ENCODE measurements at regions not wholly inside any gene's neighbourhood (a gene's known extent, or its start where the extent isn't known, plus 50 kb on each side); places are given as distances from the start of the nearest gene placed in this dataset.

DNA sequence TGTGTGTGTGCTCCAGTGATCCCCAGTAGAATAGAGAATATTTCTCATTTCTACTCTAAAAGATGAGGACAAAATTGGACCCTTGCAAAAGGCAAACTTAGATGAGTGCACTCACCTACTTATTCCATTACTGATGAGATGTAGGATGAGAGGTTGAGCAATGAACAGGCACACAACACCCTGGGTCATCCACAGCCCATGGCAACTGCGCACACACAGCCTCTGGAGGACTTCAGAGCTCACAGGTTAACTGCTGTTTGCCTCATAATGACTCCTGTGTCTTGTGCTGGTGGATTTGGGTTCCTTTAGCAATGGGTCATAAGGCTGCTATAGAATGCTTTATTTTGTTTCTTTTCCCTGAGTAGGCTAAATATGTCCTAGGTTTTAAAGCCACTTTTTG, 103.6 kb upstream of the TNFAIP3 start:
- no peak for DNase-seq

- no peak for DNase-seq
Observed at GRCh38 chr6:137763886-137764285, 103.2 kb upstream of the TNFAIP3 start.

DNA sequence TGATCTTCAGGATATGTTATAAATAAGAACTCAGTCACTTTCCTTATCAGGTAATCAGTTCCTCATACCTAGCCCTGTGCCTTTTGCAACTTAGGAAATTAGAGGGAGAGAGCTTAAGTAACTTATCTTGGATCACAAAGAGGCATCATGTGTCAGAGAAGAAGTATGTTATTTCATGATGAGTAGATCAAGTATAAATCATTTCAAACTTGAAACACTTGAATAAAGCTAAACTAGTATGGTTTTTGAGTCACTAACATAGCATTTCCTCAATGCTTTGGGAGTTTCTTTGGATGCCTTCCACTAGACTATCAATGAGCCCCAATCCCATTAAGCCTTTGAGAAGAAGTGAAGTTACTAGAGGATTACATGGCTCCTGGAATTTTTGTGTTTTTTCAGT, 102.6 kb upstream of the TNFAIP3 start:
- DNase-seq: no peak

- DNase-seq: no peak
Observed at GRCh38 chr6:137765059-137765458, 102.0 kb upstream of the TNFAIP3 start.

GRCh38 chr6:137766596-137767370, 100.3 kb upstream of the TNFAIP3 start:
- no peak for DNase-seq

GRCh38 chr6:137767465-137767864, 99.6 kb upstream of the TNFAIP3 start:
- DNase-seq: no peak

DNA sequence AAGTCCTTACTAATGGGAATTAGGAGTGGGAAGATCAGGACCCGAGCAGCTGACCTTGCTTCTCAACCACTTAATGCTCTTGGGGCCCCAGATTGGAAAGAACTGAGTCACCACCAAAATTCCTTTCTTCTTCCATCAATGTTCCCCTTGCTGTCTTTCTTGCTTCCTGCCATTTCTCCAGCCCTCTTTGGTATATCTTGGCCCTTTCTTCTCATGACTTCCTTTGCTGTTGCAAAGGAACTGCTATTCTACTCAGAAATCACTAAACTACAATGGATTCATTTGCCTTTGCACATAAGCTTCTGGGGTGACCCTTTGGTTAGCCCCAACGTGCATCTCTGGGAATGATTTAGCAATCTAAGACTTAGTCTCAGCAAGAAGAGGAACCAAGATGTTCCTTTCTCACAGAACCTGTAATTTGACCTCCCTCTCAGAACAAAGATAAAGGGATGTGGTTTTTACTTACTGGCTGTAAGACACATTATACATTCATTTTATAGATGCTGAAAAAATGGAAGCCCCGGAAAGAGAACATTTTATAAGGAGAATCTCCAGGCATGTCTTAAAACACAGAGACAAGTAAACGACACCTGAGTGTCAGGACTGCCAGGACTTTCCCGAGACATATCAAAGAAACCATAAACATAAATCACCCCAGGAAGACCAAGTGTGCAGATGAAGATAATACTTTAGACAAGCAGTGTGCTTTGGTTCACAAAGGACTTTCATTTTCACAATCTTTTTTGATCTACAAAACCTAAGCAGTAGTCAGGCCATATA, 99.0 kb upstream of the TNFAIP3 start:
- no peak for DNase-seq

GRCh38 chr6:137768935-137769334, 98.1 kb upstream of the TNFAIP3 start:
- DNase-seq: no peak

DNA sequence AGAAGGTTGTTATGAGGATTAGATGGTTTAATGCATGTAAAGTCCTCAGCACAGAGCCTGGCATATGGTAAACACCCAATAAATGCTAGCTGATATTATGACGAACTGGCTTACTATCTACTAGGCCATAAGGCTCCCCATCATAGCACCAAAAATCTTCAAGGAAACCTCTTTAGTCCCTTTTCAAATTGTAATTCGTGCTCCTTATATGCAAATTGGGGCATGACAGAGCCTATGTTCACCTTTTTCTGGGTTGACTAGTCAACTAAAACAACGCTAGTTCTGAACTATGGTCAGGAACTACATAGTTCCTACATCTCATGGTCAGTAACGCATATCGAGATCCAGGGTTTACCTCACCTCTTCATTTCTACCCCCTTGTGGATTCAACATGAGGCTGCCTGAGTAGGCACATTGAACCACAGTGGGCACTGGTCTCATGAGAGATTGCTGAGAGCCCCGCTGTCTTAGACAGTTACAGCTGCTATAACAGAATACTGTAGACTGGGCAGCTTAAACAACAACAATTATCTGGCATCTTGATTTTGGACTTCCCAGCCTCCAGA, 97.2 kb upstream of the TNFAIP3 start:
- no peak for DNase-seq

- no peak for DNase-seq
Observed at GRCh38 chr6:137772541-137773250, 94.4 kb upstream of the TNFAIP3 start.

DNA sequence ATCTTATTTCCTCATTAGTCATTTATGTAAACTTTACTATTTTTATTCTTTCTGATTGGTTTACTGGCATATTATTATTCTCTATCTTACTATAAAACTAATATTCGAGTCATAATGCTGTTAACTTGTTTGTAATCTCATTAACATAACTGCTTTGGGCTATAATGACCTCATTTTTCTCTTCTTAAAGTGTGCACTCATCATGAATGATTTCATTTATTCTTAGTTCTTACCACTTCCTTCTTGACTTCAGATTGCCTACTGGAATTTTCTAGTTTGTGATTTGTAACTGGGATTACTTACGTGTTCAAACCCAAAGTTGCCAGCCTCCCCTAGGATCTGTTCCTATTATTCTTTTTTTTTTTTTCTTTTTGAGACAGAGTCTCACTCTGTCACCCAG, 91.8 kb upstream of the TNFAIP3 start:
- no peak for DNase-seq

GRCh38 chr6:137775720-137776119, 91.3 kb upstream of the TNFAIP3 start:
- no peak for DNase-seq

- DNase-seq: no peak
Observed at GRCh38 chr6:137776256-137776655, 90.8 kb upstream of the TNFAIP3 start.

DNA sequence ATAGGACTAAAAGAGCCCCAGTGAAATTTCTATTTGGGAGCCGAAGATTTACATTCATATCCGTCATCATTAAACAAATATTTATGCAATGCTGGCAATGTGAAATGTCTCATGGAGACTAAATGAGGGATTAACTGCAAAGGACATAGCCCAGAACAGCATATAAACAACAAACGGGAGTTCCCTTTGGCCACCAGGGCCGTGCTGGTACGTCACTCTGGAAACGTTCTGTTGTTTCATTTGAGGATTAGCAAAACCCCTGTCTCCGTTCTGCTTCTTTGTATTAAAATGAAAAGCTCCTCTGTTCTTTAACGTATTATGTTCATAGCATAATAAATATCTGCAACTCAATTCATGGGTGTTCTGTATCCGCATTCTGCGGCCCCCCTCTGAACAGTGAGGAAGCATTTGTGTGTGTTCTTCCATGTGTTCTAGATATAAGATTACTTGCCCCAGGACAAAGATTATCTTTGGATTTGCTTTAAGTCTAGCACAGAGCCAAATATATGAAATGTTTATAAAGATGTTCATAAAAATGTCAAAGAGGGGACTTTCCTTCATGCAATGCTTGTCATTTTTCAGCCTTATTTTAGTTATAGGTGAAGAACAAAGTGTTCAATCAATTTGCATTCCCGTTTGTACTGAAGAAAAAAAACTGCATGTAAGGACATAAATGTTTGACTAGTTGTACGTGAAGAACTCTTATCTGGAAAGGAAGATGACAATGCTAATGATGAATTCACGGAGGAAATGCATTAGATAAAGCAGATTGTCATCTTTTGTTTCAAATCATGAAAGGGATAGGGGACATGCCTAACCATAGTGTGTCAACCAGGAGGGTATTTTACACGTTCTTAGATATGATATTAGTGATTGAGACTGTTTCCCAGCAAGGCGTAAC, 90.0 kb upstream of the TNFAIP3 start:
- no peak for DNase-seq

DNA sequence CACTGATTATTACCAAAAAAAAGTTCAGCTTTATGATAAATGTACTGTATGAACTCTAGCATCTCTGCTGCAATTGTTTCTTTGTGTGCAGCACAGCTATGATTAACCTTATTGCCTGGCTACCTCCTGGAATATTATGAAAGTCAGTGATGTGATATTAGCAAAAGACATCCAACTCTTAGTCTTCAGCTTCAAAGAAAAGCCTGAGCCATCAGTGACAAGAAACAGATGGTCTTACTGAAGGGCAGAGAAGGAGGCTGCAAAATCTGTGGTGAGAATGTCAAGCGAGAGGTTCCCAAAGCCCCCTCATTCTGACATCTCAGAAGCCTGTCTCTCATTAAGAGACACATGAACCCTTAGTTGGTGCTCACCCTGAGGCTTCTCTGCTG, 89.4 kb upstream of the TNFAIP3 start:
- no peak for DNase-seq

DNA sequence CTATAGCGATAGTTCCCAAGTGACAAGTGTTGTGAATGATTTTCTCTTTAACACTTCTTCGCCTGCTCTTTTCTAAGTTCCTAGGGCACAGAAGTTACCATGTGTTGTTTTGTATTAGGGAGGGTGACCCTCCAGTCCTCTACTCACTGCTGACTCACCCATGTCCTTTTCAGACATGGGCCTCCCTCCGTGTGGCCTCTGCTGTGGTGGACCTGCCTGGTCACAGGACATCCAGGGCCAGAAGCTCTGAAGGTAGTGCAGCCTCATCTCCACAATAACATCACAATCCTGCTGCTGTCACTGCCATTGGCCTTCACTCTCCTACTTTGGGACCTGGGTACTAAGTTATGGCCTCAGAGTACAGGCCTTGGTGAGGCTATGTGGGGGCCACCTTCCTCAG, 87.1 kb upstream of the TNFAIP3 start:
- no peak for DNase-seq

- DNase-seq: no peak
Observed at GRCh38 chr6:137780447-137781034, 86.5 kb upstream of the TNFAIP3 start.

GRCh38 chr6:137781639-137782038, 85.4 kb upstream of the TNFAIP3 start:
- DNase-seq: no peak

- no peak for DNase-seq
Observed at GRCh38 chr6:137782166-137783039, 84.7 kb upstream of the TNFAIP3 start.

DNA sequence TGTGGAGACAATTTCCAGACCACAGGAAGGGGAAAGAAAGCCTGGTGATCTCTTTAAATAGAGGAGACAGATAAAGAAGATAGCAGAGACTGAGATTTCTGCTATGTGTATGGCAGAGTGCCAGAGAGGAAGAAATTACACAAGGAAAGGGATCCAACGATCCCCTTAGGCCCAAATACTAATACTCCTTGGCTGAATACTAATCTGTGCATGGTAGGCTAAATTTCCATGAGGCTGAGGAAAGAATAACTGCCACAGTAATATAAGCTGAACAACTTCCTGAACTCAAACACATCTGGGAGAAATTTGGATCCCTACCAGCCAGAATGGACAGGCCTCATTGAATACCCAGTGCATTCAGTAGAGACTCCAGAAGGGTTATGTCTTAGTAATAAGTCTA, 83.3 kb upstream of the TNFAIP3 start:
- no peak for DNase-seq

- no peak for DNase-seq
Observed at GRCh38 chr6:137784583-137784982, 82.5 kb upstream of the TNFAIP3 start.
